GM18861 (cell line): ENCODE measurements at regions not wholly inside any gene's neighbourhood (a gene's known extent, or its start where the extent isn't known, plus 50 kb on each side); places are given as distances from the start of the nearest gene placed in this dataset.
"Not testable (repeated sequence)": the region's sequence is repeated elsewhere in the genome, so short reads cannot be mapped to it uniquely, and the experiment has no call there.

Source experiments
- ATAC-seq: cut with Tn5 transposase; IDR thresholded peaks from one replicate; pipeline ENCODE4 v1.9.1; 2021; ENCODE audit not compliant: unreplicated experiment

DNA sequence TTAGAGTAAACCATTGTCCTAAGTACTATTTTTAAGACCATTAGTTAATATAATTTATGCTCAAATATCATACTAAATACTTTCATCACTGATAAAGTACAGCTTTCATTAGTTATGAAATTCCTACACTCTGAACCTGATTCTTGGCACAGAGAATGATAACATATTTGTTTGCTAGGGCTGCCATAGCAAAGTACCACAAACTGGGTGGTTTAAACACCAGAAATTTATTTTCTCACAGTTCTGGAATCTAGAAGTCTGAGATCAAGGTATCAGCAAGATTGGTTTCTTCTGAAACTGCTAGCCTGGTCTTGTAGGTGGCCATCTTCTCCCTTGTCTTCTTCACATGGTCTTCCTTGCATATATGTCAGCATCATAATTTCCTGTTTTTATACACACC lies 608.4 kb downstream of the TLE1 start:
- no peak for ATAC-seq

DNA sequence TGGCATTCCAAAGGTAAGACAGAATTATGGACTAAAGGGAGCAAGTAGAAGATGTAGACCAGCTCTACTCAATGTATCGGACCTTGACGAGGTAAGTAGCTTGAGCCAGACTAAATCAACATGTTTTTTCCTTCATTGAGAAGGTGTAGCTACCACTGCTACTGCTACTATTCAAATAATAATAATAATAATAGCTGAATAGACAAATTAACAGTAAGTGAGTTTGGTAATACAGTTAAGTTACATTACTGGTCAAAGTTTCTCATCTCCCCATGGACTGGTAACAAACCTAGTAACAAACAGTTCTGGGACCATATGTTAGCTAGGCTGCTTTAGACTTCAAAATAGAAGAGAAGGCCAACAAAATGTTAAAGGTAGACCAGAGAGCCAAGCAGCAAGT lies 609.2 kb downstream of the TLE1 start:
- no peak for ATAC-seq

DNA sequence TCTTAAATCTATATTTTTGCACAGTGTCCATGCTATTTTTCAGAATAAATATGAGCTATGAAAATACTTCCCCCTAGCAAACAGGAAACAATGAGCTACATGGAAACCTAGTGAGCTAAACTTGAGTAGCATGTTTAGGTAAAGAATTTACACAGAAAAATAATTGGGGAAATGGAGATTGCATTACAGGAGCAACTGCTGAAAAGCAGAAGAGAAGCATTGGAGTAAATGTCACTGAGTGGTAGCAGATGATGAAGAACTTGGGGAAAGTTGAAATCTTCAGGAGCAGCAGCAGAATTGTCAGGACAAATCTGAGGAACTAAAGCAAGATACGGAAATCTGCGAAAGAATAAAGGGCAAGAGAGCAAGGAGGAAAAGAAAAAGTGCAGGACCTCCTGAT lies 610.3 kb downstream of the TLE1 start:
- no peak for ATAC-seq

DNA sequence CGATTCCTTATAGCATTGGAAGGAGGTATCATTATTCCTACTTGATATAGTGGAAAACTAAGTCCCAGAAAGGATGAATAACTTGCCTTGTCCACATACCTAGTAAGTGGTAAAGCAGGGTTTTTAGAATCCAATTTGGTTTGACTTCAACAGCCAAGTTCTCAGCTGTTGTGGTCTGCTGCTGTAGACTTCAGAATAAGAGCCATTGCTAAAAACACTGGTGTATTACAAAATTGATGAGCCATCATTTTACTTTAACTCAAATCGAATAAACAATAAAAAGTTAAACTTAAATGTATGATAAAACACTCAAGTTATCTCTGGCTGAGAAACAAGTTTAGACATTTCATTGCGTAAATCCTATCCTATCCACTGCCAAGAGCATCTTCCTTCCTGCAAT lies 610.8 kb downstream of the TLE1 start:
- ATAC-seq, result no peak

DNA sequence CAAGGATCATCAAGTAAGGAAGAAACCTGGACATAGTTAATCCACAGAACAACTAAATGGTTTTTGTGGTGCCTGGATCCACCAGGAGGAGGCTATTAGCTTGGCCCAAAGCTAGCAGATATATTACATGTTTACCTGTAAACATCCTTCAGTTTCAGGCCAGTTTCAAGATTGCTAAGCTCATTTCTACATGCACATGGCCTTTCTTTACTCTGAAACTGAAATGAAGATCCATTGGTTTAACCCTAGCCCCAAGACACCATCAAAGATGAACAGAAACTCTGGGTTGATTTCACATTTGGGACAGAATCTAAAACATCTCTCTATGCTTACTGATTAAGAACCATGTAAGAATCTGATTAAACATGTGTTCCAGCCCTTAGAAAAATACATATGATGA lies 611.8 kb downstream of the TLE1 start:
- ATAC-seq, result no peak

DNA sequence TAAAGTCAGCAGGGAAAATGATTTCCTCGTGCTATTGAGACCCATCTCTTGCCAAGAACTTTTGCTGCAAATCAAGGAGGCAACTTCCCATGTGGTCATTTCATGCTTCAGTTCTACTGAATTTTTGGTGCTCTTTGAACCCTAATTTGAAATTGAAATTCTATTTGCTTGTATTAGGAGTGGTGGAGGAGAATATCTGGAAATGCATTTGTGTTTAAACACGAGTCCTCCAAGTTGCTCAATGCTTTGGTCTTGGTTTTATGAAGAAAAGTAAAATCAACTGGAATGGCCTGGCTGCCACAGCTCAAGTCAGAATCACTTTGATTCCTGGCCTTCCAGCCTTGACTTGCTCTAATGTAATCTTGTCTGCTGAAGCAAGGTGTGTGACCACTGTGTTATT lies 613.2 kb downstream of the TLE1 start:
- ATAC-seq, result no peak

DNA sequence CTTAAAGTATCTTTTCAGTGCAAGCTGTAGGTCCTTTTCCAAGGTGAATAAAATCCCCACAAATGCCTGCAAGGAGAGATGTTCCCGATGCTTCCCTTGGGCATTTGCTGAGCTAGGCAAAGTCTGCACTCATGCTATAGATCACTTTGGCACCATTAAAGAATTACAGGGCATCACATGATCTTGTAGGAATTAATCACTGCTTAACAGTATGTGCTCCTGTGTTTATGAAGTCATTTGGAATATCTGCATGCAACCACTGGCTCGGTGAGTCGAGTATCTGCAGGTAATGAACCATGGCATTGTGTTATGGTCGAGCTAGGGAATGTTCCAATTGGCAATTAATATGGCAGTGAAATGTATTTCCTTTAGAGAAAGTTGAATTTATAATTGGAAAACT lies 615.1 kb downstream of the TLE1 start:
- ATAC-seq, result no peak

DNA sequence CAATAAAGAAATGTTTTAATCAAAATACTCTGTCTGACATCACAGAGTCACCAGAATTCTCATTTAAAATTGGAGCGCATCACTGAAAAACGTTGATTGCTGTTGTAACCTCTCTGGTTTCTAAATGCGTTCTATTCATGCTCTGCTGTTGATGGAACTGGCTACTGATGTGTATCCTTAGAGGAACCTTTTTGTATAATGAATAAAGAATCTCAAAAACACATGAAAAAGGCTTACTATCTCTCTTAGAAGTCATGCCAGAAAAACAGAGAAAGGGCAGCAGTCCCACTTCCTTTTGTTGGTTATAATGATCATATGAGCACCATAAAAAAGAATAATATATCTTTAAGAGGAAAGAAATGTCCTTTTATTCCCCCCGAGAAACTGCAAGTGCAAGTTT lies 615.5 kb downstream of the TLE1 start:
- ATAC-seq, result no peak

DNA sequence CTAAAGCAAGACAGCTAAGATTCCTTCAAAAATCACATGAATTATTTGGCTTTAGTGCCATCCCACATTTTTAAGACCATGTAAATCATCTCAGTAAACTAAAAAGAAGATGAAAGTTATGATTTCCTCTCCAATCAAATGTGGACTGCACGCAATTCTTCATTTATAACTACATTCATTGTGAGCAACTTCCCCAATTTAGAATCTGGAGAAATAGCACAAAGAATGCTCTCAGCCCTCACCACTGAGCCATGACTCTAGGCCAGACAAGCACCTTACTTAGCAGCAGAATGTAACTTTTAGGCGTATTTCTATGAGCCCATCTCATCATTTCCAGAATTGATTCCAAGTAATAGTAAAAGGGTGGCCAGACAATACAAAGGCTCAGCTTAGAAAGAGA lies 616.6 kb downstream of the TLE1 start:
- ATAC-seq, result no peak

DNA sequence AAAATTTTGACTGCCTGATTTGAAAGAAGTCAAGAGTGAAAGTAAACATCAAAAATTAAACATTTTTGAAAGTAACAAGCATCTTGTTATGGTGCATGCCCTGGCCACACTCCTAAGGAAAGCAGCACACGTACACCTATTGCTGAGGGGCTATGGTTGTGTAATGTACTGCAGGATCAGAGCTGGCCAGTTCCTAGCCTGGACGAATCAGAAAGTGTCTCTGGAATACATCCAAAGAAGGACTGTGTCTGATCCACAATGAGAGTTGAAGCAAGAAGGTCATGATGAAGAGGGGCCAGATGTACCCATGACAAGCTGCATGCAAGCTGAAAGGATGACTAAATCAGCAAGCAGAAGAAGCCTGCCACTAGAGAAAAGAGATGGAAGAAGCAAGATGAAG lies 618.2 kb downstream of the TLE1 start:
- no peak for ATAC-seq

DNA sequence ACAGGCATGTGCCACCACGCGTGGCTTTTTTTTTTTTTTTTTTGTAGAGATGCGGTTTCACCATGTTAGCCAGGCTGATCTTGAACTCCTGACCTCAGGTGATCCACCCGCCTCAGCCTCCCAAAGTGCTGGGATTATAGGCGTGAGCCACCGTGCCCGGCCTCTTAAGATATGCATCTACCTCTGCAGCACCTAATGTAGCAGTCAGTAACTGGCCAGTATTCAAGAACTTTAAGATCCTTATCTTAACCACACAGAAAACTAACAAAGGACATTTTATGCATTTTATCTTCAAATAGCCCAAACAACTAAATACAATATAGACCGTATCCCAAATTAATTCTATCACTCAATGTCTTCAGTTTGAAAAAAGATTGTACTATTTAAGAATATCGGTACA lies 618.7 kb downstream of the TLE1 start:
- no peak for ATAC-seq

DNA sequence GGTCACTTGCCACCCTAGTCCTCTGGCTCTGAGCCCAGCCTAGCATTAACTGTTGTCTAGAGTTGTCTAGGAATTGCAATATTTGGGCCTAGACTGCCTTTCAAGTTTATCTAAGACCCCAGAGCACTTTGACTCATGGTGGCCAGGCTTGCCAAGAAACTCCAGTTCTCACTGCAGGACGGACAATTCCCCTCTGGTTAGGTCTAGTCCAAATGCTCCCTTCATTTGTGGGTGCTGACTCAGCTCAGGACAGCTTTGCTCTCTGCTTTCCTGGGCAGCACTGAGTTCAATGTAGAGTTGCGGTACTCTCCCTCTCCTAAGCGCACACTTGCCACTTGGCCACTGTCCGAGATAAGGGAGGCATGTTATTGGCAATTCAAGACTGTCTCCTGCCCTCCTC lies 619.4 kb downstream of the TLE1 start:
- ATAC-seq, result no peak

DNA sequence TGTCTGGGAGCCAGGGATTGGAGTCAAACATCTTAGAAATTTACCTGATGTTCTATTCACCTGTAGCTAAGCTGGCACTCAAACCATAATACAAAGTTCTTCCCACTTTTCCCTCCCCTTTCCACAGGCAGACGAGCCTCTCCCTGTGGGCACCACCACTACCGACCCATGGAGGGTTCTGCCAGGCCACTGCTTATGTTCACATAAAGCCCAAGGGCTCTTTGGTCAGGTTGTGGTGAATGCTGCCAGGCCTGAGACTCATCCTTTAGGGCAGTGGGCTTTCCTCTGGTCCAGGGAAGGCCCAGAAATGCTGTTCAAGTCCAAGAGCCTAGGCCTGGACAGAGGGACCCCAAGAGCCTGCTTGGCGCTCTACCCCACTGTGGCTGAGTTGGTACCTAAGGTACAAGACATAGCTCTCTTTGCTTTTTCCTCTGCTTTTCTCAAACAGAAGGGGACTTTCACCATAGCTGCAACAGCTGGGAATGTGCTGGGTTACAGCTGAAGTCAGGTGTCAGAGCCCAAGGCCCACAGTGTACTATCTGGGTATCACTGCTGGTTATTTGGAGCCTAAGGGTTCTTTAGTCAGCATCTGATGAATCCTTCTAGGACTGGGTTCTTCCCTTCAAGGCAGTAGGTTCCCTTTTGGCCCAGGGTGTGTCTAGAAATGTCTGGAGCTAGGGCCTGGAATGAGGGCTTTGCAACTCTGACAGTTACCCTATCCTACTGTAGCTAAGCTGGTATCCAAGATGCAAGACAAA lies 620.1 kb downstream of the TLE1 start:
- no peak for ATAC-seq

DNA sequence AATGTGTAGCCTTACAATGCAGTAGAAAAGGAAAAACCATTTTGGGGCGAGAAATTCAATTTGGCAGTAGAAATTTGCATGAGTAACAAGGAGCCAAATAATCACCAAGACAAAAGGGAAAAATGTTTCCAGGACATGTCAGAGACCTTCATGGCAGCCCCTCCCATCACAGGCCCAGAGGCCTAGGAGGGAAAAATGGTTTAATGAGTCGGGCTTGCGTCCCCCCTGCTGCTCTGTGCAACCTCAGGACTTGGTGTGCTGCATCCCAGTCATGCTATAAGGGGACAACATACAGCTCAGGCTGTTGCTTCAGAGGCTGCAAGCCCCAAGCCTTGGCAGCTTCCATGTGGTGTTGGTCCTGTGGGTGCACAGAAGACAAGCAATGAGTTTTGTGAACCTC lies 626.4 kb downstream of the TLE1 start:
- not testable (repeated sequence) for ATAC-seq

DNA sequence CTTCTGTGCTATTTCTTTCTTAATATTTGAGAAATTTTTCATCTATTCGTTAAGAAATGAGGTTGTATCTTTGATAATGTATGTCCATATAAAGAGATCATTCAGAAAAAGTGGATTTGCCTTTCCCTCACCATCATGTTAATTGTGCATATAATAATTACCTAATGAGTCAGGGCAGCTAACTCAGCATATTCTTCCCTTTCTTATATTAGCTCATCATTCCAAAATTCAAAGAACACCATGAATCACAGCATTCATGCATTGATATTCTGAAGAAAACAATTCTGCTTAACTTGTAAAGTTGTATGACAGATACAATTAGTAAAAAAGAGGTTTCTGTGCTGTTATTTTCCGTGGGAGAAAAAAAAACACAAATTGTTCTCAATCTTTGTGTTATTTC lies 630.6 kb downstream of the TLE1 start:
- ATAC-seq, result no peak

DNA sequence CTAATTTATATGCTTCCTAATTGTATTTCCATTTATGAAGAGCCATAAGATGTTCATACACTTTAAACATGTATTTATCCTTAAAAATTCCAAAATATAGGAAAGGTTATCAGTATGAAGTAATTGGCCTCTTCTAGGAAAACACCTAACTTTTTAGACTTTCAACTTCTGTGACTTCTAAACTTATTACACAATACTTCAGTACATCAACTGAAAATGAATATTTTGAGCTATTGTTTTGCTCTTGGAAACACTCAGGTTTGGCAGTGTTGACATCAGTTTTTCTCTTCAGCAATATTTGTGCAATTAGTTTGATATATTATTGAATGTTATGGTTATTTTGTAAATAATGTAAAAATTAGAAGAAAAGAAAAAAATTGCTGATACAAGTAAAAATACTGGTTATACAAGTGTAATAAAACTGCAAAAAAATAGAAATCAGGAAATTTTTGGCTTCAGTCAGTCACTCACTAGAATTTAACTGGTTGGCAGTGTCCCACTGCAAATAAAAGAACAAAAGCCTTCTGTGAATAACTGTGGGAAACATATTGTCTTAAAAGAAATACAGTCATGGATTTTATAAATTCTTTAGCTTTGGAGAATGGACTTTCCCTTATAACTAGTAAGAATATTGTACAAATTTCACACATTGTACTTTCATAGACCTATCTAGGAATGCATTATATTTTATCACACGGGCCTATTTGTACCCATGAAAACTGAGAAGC lies 635.9 kb downstream of the TLE1 start:
- no peak for ATAC-seq

DNA sequence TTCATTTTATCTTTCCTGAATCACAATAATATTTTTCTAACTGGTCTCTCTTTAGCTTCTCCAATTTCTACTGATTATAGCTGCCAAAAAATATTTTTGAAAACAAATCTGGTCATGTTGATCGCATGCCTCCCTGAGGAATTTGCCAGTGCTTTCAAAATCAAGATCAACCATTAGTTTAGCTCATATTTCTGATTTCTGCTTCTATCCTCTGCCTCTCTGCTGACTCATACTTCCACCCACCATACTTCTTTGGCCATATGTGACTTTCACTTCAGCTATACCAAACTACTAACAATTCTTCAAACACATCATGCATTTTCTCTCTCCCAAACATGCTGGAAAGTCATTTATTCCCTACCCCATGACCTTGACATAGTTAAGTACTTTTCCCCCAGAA lies 636.5 kb downstream of the TLE1 start:
- ATAC-seq, result no peak

DNA sequence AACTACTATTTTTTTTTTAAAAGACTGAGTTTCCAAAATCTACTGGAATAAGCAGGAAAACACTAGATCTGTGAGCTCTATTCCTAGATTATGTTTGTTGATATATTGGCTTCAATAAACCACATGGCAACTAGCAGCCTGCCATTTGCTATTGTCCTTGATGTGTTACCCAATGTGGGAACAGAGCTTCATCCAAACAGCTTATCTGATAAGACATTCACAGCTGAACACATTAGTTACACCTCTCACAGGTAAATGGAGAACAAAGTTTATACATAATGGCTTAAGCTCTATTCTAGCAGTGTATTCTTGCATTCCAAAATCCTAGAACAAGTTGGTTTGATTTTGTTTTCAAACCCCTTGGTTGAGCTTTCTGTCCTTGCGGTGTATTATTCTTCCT lies 642.1 kb downstream of the TLE1 start:
- ATAC-seq, result no peak

DNA sequence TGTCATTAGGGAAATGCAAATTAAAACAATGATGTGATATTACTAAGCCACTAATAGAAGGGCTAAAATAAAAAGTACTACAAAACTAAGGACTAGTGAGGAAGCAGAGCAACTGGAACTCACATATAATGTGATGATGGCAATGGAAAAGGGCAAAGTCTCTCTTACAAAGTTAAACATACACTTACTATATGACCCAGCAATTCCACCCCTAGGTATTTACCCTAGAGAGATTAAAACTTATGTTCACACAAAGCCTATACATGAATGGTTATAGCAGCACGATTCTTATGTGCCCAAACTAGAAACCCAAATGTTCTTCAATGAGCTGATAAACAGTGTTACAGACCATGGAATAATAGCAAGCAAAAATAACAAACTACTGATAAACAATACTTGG lies 643.7 kb downstream of the TLE1 start:
- ATAC-seq, result no peak

DNA sequence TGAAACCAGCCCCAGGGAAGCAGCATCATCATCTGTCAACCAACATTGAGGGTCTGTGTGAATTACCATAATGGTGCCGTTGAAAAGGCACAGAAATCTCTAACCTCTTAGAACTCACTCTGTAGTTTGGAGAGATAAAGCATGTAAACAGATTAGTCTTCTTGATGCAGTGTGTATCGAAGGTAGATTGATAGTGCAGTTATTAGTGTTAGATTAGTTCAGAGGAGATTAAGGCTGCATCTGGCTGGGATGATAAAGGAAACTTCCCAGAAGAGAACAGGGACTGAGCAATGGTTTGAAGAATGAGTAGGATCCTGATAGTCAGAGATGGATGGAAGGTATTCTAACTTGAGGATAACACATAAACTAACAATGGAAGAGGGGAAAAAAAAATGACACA lies 651.5 kb downstream of the TLE1 start:
- no peak for ATAC-seq

DNA sequence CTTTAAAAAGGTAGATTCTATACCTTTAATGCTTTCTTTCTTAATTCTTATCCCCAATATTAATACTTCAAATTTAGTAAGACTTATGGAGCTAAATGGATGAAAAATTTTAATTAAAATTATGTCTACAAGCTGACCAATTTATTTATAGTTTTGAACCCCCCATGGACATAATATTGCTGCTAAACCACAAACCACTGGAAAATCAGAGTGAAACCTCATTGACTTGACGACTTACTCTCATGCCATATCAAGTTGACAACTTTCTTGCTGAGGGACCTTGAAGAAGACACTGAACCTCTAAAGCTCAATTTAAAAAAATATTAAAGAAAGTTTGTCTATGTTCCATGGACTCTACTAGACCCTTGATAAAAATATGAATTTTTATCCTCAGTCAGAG lies 653.7 kb downstream of the TLE1 start:
- no peak for ATAC-seq

DNA sequence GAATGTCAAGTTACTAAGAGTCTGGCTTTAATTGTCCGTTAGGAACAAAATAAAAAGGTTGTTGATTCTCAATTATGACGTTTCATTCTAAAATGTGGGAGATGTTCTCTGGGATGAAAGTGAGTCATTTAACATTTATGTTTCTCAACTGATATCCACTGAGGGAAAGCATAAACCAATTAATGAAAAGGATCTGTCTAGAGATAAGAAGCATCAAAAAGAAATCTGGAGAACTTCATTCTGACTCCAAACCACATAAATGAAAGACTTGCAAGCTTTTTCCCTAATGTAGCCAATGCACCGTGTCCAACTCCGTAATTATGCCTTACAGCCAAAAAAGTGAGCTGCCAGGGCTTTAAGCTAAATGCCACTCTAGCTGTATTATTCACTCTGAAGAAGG lies 654.2 kb downstream of the TLE1 start:
- ATAC-seq, result no peak

DNA sequence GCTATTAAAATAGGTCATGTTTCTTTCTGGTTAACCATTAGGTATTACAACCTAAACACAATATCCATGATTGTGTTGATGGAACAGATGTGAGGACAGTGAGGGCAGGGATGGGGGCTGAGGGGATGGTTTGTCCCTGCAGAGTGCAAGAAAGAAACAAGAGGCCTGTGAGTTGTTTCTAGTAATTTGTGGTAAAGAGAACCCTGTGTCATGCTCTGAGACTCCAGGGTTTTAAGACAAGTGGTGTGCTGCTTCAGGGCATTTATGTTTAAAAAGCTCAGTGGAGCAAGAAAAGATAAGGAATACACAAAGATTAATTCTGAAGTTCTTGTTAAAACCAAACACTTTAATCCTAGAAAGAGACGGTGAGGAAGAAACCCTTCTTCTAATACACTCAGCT lies 656.5 kb downstream of the TLE1 start:
- ATAC-seq, result no peak
